Fibroblast of skin of scalp (primary cell): ENCODE measurements at regions not wholly inside any gene's neighbourhood (a gene's known extent, or its start where the extent isn't known, plus 50 kb on each side); places are given as distances from the start of the nearest gene placed in this dataset.

Experiments
- DNase-seq: peaks from one replicate; pipeline ENCODE4 v3.0.0-alpha.2; 2013

DNA sequence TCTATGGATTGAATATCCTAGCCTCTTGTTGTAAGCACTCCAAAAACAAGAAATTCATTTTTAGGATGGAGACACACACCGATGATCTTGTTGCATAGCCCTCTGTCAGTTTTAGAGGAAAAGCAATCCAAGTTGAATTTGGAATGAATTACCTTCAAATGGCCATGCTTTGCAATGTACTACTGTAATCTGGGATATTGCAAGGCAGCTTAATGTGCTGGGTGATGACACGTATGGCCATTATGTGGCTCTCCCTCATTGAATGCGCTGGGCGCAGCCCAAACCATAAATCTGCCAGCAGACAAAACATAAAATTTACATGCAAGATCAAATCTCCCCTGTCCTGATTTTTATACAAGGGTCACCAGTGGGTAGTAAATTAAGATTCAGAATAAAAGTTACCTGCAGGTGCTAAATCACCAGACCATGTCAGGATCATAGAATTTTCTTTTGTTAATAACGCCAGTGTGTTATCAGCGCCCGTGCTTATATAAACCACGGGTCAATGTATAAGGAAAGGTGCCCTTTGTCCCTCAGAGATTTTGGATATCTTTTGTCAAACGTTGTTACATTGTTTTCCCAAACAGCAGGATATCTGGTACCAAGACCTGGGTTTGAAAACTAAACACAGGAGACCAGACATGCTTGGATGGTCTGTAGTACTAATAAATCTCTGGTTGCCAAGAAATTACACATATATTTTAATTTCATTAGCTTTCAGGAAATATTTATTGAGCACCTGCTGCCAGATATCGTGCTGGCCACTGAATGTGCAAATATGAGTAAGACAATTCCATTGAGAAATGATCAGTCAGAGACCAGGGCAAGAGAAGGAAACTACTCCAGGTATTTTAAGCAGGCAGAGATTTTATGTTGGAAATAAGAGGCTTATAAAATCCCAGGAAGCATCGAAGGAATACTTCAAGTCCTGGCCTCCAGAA lies 237.1 kb downstream of the EBLN2 start:
- DNase-seq, result no peak

DNA sequence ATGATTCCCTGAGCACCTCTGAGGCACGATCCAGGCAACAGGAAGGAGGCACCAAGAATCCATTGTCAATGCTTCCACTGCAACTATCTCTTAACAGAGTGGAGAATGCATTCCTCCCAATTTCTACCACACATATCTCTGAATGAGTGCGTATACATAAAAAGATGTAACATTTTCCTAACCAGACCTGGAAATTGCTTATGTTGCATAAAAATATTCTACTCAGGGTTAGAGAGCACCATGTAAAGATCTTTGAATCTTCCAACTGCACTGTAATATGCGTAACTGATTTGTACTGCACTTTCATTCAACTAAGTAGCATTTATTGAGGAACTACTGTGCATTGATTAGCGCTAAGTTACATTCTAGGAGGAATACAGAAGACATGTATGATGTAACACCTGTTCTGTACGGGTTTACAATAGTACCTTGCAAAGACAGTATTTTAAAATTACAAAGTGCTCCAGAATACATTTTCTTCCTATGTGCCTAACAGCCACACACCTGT lies 237.8 kb downstream of the EBLN2 start:
- no peak for DNase-seq

DNA sequence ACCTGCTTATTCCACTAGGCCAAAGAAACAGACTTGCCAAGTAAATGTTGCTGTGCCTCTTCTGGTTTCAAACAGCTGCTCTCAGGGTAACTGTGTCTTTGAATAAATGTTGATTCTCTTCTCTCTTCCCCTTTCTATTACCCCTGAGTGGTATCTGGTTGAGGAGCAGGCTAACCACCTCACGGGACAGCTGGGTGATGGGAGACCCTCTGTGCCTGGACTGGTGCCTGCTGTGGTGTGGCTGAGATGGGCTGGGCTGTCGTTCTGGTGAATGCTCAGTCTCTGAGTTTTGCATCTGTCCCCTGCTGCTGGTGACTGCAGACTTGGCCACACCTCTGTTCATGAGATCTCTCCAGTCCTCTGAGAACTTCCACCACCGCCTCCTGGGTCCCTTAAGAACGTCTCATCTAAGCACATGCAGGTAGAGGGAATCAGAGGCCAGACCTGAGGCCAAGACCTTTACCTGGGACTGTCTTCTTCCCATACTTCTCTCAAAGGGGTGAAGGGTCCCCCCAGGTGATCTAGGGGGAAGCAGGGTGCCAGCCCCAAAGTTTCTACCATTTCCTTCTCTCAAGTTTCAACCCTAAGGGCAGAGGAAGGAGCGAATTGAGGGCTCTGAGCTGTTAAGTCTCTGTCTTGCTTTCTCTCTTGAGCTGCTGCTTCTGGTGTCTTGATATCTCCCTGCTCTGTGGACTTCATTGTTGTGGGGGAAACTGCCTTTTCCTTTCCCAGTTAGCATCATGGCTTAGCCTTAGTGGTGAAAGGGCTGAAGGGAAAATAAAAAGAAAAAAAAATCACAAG lies 252.9 kb downstream of the EBLN2 start:
- DNase-seq, result no peak

DNA sequence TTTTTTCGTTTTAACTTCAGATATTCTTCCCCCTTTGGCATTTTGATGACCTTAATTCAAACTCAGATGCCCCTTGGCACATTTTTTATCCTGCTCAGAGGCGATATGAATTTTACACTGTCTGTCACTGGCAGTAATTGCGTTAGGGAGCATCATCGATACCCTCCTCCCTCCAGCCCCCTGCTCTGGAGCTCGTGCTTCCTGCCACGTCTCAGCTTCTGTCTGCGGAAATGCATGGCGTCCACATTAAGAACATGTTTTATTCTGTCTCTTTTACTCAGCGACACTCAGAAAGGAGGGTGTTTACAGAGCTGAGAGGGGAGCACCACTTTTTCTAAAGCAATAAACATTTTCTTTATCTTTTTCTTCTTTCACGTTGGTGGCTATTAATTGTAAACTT lies 254.2 kb downstream of the EBLN2 start:
- DNase-seq, result no peak

DNA sequence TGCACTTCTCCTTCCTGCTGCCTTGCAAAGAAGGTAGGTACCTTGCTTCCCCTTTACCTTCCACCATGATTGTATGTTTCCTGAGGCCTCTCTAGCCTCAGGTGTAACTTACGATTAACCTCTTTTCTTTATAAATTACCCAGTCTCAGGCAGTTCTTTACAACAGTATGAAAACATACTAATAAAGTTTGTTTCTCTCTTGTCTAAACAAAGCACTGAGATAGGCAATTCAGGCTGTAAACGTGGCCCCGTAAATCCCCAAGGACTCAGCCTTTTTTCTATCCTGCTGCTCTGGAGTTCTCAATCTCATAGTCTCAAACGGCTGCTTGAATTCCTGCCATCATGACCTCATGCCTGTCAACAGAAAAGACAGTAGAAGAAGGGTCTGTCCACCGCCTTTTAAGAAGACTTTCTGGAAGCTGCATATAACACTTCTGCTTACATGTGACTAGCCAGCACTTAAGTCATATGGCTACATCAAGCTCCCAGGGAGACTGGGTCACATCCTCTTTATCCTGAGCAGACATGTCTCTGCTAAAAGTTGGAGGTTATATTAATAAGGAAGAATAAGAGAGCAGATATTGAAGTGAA lies 257.8 kb downstream of the EBLN2 start:
- DNase-seq, result peak; percentile 64

DNA sequence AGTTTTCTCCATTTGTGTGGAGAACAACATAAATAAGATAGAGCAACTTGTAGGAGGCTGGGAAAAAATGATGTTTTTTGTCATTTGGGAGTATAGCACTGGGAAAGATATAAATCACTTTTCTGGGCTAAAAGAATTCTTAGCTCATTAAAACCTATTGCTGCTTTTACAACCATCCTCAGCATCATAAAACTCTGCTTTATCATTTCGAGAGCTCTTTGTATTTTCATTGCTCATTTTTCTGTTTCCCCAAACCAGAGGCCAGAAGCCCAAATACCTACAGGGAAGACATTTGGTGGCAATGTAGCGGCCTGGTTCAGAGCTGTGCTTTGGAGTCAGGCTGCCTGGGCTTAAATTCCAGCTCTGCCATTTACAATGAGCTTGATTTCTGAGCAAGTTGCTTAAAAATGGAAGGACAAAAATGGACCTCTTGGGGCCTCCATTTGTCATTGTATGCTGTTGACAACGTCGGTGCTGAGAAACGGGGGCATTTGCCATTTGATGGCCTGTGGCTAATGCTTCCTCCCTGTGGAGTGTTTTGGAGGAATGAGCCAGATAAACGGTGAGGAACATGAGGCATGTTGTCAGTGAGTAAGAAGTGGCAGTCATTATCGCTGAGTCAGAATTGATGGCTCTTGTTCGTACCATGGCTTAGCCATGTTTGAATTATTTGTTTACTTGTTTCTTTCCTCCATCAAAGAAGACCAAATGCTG lies 260.0 kb downstream of the EBLN2 start:
- no peak for DNase-seq

DNA sequence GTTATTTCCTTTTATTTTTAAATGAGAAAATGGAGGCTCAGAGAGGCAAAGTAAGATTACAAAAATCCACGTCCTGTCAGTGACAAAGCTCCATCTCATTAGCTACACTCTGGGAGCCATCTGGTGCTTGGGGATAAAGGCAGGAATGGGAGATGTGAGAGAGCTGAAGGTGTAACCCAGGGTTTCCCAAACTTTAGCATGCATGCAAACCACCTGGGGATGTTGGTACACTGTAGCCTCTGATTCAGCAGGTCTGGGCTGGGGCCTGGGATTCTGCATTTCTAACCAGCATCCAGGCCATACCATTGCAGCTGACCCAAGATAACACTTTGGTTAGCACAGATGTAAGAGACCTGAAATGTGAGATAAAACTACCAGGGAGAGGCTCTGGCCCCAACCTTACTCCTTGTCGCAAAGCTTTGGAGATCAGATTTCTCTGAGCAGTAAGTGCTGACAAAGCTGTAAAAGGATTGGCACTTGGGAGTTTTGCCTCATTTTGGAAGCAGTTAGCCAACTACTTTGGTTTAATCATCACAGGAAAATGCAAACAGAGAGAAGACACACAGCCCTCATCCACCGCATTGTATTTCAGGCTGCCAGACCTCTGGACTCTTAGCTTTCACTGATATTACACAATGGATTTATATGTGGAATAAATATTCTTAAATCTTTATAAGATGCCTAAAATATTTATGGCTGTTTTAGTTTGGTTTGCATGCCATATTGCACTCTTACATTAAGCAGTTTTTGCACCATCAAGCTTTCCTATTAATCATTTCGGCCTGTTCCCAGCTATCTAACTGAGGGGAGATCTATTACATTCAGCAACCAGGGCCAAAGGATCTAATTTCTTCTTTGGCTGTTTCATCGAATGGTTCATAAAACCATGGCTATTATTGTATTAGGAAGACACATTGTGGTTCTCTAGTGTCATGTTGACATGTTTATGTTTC lies 263.0 kb downstream of the EBLN2 start:
- peak; percentile 75 for DNase-seq

DNA sequence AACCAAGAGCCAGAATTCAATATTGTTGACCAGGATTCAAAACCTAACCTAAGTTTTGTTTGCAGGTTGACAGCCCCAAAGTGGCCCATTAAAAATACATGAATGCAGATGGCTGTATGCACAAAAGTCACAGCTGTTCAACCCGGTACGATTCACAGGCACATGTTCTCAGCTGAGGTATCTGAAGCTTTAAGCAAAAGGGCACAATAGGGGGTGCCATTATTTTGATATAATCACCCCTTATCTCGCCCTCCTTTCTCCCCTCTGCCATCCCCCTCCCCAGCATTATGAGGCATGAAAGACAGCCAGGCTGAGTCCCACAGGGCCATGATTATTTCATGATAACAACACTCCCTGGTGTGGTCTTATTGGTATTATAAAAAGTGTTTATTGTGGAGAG lies 264.9 kb downstream of the EBLN2 start:
- DNase-seq, result no peak

DNA sequence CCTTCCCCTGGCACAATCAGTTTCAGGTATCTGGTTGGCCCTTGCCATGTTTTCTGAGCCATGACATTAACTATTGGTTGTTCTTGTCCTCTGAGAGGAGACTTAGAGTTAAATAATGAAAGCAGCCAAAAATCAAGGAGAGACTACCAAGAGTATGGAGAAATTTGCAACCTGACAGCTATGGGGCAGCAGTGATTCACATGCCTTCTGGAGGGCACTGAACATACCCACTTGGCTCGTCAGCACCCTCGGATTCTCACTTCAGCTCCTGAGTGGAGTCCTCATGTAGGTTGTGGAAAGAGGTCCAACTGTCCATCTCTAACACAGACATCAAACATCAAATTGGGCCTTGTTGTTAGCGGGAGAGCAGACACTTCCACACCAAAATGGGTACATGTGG lies 265.6 kb downstream of the EBLN2 start:
- DNase-seq, result no peak
